ENCODE measurements at regions not wholly inside any gene's neighbourhood (a gene's known extent, or its start where the extent isn't known, plus 50 kb on each side); places are given as distances from the start of the nearest gene placed in this dataset.
A peak's percentile ranks its signal among the peaks of the same experiment; 100 is the strongest.

DNA sequence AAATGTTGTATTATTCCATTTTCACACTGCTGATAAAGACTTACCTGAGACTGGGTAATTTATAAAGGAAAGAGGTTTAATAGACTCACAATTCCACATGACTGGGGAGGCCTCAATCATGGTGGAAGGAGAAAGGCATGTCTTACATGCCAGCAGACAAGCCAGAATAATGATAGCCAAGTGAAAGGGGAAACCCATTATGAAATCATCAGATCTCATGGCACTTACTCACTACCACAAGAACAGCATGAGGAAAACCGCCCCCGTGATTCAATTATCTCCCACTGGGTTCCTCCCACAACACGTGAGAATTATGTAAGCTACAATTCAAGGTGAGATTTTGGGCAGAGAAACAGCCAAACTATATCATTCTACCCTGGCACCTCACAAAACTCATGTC is 2535.1 kb downstream of the ARAP2 start:
- no peak for ATAC-seq
- TF ChIP-seq BACH2 (CRISPR knock-in tag; IDR thresholded peaks at IDR 0.05; ENCODE audit: borderline replicate concordance) (no peak), GLIS3 (CRISPR knock-in tag; IDR thresholded peaks at IDR 0.05) (no peak), ZNF70 (CRISPR knock-in tag; IDR thresholded peaks at IDR 0.05) (no peak), RARB (CRISPR knock-in tag; IDR thresholded peaks at IDR 0.05) (no peak), ZFP30 (CRISPR knock-in tag; IDR thresholded peaks at IDR 0.05) (no peak)
- TF ChIP-seq, protein P1, sequence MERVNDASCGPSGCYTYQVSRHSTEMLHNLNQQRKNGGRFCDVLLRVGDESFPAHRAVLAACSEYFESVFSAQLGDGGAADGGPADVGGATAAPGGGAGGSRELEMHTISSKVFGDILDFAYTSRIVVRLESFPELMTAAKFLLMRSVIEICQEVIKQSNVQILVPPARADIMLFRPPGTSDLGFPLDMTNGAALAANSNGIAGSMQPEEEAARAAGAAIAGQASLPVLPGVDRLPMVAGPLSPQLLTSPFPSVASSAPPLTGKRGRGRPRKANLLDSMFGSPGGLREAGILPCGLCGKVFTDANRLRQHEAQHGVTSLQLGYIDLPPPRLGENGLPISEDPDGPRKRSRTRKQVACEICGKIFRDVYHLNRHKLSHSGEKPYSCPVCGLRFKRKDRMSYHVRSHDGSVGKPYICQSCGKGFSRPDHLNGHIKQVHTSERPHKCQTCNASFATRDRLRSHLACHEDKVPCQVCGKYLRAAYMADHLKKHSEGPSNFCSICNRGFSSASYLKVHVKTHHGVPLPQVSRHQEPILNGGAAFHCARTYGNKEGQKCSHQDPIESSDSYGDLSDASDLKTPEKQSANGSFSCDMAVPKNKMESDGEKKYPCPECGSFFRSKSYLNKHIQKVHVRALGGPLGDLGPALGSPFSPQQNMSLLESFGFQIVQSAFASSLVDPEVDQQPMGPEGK (CRISPR knock-in tag; IDR thresholded peaks at IDR 0.05; ENCODE audit: borderline replicate concordance), result no peak

DNA sequence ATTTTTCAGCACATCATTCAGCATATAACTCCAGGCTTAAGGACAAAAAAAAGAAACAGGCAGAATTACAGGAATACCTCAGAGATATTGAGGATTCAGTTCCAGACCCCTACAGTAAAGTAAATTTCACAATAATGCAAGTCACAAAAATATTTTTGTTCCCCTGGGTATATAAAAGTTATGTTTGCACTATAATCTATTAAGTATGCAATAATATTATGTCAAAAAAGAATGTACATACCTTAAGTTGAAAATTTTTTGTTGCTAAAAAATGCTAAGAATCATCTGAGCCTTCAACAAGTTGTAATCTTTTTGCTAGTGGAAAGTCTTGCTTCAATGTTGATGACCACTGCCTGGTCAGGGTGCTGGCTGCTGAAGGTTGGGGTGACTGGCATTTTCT is 2532.5 kb downstream of the ARAP2 start:
- ATAC-seq, result no peak
- TF ChIP-seq, protein P2, sequence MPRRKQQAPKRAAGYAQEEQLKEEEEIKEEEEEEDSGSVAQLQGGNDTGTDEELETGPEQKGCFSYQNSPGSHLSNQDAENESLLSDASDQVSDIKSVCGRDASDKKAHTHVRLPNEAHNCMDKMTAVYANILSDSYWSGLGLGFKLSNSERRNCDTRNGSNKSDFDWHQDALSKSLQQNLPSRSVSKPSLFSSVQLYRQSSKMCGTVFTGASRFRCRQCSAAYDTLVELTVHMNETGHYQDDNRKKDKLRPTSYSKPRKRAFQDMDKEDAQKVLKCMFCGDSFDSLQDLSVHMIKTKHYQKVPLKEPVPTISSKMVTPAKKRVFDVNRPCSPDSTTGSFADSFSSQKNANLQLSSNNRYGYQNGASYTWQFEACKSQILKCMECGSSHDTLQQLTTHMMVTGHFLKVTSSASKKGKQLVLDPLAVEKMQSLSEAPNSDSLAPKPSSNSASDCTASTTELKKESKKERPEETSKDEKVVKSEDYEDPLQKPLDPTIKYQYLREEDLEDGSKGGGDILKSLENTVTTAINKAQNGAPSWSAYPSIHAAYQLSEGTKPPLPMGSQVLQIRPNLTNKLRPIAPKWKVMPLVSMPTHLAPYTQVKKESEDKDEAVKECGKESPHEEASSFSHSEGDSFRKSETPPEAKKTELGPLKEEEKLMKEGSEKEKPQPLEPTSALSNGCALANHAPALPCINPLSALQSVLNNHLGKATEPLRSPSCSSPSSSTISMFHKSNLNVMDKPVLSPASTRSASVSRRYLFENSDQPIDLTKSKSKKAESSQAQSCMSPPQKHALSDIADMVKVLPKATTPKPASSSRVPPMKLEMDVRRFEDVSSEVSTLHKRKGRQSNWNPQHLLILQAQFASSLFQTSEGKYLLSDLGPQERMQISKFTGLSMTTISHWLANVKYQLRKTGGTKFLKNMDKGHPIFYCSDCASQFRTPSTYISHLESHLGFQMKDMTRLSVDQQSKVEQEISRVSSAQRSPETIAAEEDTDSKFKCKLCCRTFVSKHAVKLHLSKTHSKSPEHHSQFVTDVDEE (CRISPR knock-in tag; IDR thresholded peaks at IDR 0.05), result no peak
- TF ChIP-seq ARNTL (CRISPR knock-in tag; IDR thresholded peaks at IDR 0.05; ENCODE audit: borderline replicate concordance, low read depth) (no peak), CSDC2 (CRISPR knock-in tag; IDR thresholded peaks at IDR 0.05) (no peak), SNAI2 (CRISPR knock-in tag; IDR thresholded peaks at IDR 0.05) (no peak), ZC3H10 (CRISPR knock-in tag; IDR thresholded peaks at IDR 0.05) (no peak), ZFP30 (CRISPR knock-in tag; IDR thresholded peaks at IDR 0.05) (no peak)
- TF ChIP-seq, protein P3, sequence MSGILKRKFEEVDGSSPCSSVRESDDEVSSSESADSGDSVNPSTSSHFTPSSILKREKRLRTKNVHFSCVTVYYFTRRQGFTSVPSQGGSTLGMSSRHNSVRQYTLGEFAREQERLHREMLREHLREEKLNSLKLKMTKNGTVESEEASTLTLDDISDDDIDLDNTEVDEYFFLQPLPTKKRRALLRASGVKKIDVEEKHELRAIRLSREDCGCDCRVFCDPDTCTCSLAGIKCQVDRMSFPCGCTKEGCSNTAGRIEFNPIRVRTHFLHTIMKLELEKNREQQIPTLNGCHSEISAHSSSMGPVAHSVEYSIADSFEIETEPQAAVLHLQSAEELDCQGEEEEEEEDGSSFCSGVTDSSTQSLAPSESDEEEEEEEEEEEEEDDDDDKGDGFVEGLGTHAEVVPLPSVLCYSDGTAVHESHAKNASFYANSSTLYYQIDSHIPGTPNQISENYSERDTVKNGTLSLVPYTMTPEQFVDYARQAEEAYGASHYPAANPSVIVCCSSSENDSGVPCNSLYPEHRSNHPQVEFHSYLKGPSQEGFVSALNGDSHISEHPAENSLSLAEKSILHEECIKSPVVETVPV (CRISPR knock-in tag; IDR thresholded peaks at IDR 0.05), result no peak

DNA sequence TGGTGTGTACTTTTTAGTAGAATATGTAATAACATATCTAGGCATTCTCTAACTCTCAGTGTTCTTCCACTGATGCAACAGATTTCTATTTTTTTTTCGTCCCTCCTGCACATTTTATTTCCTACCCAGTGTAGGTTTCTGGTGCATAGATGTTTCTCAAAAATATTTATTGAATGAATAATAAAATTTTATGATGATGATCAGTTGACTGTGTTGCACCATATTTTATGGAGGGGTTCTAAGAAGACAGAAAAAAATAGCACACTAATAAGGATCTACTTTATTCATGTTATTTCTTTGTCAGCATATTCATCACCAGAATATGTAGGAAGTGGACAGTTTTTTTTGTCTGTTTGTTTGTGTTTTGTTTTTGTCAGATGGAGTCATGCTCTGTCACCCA is 2529.3 kb downstream of the ARAP2 start:
- ATAC-seq, result no peak
- TF ChIP-seq, protein P2 (CRISPR knock-in tag; IDR thresholded peaks at IDR 0.05), result no peak
- TF ChIP-seq ZNF70 (CRISPR knock-in tag; IDR thresholded peaks at IDR 0.05), result no peak

DNA sequence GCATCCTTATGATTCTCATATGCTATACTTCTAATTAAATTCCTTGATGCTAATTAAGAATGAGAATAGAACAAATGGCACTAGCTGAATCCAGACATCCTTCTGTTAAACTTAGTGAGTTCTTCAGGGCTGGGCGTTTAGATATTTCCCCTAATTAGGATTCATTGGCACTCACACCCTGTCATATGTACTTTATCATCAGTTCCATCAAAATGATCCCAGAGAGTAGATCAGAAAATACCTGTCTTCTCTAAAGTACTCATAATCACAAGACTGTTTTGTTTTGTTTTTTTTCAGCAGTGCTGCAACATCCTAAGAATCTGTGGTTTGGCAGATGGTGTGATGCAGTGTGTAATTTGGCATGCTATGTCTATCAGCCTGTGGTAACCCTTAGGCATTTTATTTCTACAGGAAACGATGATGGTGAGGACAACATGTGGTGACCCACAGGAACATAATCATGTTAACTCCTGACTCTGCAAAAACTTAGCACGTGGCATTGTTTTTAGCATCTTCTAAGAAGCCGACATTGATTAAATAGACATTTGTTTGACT is 2528.4 kb downstream of the ARAP2 start:
- ATAC-seq, result no peak
- TF ChIP-seq ISL1 (CRISPR knock-in tag; IDR thresholded peaks at IDR 0.05) (0 out of 2 replicates have a peak, but pooled peaks have one; percentile 6), PPARA (CRISPR knock-in tag; IDR thresholded peaks at IDR 0.05; ENCODE audit: borderline replicate concordance) (no peak)

DNA sequence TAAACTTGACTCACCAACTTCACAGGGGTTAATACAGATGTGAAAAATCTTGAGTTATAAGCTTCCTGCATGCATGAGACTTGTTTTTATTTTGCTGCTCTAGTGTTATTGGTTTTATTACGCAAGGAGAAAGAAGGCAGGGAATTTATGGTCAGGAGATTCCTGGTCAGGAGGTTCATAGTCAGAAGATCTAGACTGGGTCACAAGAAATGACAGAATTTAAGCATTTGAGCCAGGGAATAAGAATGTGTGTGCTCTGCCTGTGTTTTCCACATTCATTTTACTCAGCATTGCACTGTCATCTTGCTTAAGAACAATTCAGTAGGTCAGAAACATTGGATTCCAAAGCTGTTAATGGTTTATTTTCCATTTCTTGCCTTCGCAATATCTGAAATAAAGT is 2522.1 kb downstream of the ARAP2 start:
- no peak for ATAC-seq
- no peak for TF ChIP-seq ARNTL (CRISPR knock-in tag; IDR thresholded peaks at IDR 0.05; ENCODE audit: borderline replicate concordance, low read depth)
- TF ChIP-seq PPARA (CRISPR knock-in tag; IDR thresholded peaks at IDR 0.05; ENCODE audit: borderline replicate concordance), result no peak
- TF ChIP-seq, protein P4, sequence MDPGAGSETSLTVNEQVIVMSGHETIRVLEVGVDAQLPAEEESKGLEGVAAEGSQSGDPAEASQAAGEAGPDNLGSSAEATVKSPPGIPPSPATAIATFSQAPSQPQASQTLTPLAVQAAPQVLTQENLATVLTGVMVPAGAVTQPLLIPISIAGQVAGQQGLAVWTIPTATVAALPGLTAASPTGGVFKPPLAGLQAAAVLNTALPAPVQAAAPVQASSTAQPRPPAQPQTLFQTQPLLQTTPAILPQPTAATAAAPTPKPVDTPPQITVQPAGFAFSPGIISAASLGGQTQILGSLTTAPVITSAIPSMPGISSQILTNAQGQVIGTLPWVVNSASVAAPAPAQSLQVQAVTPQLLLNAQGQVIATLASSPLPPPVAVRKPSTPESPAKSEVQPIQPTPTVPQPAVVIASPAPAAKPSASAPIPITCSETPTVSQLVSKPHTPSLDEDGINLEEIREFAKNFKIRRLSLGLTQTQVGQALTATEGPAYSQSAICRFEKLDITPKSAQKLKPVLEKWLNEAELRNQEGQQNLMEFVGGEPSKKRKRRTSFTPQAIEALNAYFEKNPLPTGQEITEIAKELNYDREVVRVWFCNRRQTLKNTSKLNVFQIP (CRISPR knock-in tag; IDR thresholded peaks at IDR 0.05; ENCODE audit: borderline replicate concordance, low read depth), result no peak
- TF ChIP-seq ZC3H10 (CRISPR knock-in tag; IDR thresholded peaks at IDR 0.05), result no peak
- TF ChIP-seq TCF4 (CRISPR knock-in tag; IDR thresholded peaks at IDR 0.05; ENCODE audit: borderline replicate concordance), result no peak
- TF ChIP-seq ZNF8 (CRISPR knock-in tag; IDR thresholded peaks at IDR 0.05), result no peak
- TF ChIP-seq ZFP30 (CRISPR knock-in tag; IDR thresholded peaks at IDR 0.05), result no peak
- TF ChIP-seq ISL1 (CRISPR knock-in tag; IDR thresholded peaks at IDR 0.05), result no peak
- TF ChIP-seq, protein P2 (CRISPR knock-in tag; IDR thresholded peaks at IDR 0.05), result no peak
- no peak for TF ChIP-seq GLIS3 (CRISPR knock-in tag; IDR thresholded peaks at IDR 0.05)
- no peak for TF ChIP-seq BACH2 (CRISPR knock-in tag; IDR thresholded peaks at IDR 0.05; ENCODE audit: borderline replicate concordance)
- TF ChIP-seq, protein P3 (CRISPR knock-in tag; IDR thresholded peaks at IDR 0.05), result no peak

All from SK-N-SH treated with all-trans-retinoic acid at 6 μM for 48 hours (cell line).